ENCODE measurements at regions not wholly inside any gene's neighbourhood (a gene's known extent, or its start where the extent isn't known, plus 50 kb on each side); places are given as distances from the start of the nearest gene placed in this dataset.
A peak's percentile ranks its signal among the peaks of the same experiment; 100 is the strongest.

GRCh38 chr10:78313636-78314035 is 280.0 kb downstream of the RPS24 start:
- H3K4me3 ChIP-seq = no peak overlapping the region
- intact Hi-C loops (cut with DNase I; ENCODE audit: low total_unique reads) (loop anchor here (5.0 kb wide), 1 partner anchor 894 kb away; no protein-coding TSS in a partner anchor), in situ Hi-C loops (cut with MboI; ENCODE audit: low sequenced_read_pairs in 4 of 4) (loop anchor here in 3 of 4 donors (25.0 kb wide), 2 partner anchors 251 to 276 kb away; partner anchors contain the start of genes POLR3A (in 2 of the 3) and RPS24 (in 2 of the 3))
- ATAC-seq = no peak
- no peaks in the 10 kb centered on the region for H3K27me3 ChIP-seq
- no peak for DNase-seq
- H3K27ac ChIP-seq = no peak overlapping the region
- no peaks in the 10 kb centered on the region for H3K36me3 ChIP-seq
- no peaks in the 10 kb centered on the region for H3K9me3 ChIP-seq
- TF ChIP-seq CTCF (IDR thresholded peaks at IDR 0.05 in 4 of 5, conservative IDR thresholded peaks at IDR 0.05 in 1 of 5) = no peak
- TF ChIP-seq POLR2A (IDR thresholded peaks at IDR 0.05) = no peak
- peaks cover 7 to 9% of the 10 kb centered on the region in 2 donors for H3K4me1 ChIP-seq

- no peak overlapping the region for H3K27ac ChIP-seq
- DNase-seq (no peak), ATAC-seq (no peak)
- in situ Hi-C loops (cut with MboI; ENCODE audit: low sequenced_read_pairs in 4 of 4) = loop anchor here in 3 of 4 donors (25.0 kb wide), 2 partner anchors 252 to 277 kb away; partner anchors contain the start of genes POLR3A (in 2 of the 3) and RPS24 (in 2 of the 3)
- intact Hi-C loops (cut with DNase I; ENCODE audit: low total_unique reads) = loop anchor here (5.0 kb wide), 1 partner anchor 893 kb away; no protein-coding TSS in a partner anchor
- H3K9me3 ChIP-seq = no peaks in the 10 kb centered on the region
- H3K27me3 ChIP-seq = no peaks in the 10 kb centered on the region
- peaks cover 7 to 9% of the 10 kb centered on the region in 2 donors for H3K4me1 ChIP-seq
- H3K4me3 ChIP-seq = no peak overlapping the region
- TF ChIP-seq POLR2A (IDR thresholded peaks at IDR 0.05) (no peak), CTCF (IDR thresholded peaks at IDR 0.05 in 4 of 5, conservative IDR thresholded peaks at IDR 0.05 in 1 of 5) (no peak)
- H3K36me3 ChIP-seq = no peaks in the 10 kb centered on the region
Measured at GRCh38 chr10:78314651-78315050, 281.0 kb downstream of the RPS24 start.

- in situ Hi-C loops (cut with MboI; ENCODE audit: low sequenced_read_pairs in 4 of 4) = loop anchor here in 3 of 4 donors (25.0 kb wide), 2 partner anchors 254 to 279 kb away; partner anchors contain the start of genes POLR3A (in 2 of the 3) and RPS24 (in 2 of the 3)
- H3K36me3 ChIP-seq = no peaks in the 10 kb centered on the region
- TF ChIP-seq CTCF (IDR thresholded peaks at IDR 0.05 in 4 of 5, conservative IDR thresholded peaks at IDR 0.05 in 1 of 5) = no peak
- TF ChIP-seq POLR2A (IDR thresholded peaks at IDR 0.05) = no peak
Measured at GRCh38 chr10:78316451-78316931, 282.8 kb downstream of the RPS24 start.

GRCh38 chr10:78318305-78318704 is 284.6 kb downstream of the RPS24 start:
- DNase-seq = no peak

More at GRCh38 chr10:78316451-78316931, 282.8 kb downstream of the RPS24 start:
- no peaks in the 10 kb centered on the region for H3K27me3 ChIP-seq
- no peak for DNase-seq
- H3K27ac ChIP-seq = peak overlapping the region in 1 of 4 donors; percentile 12
- peak; percentile 37 to 52 for ATAC-seq
- H3K4me3 ChIP-seq = no peak overlapping the region
- H3K9me3 ChIP-seq = no peaks in the 10 kb centered on the region
- H3K4me1 ChIP-seq = peaks cover 7 to 9% of the 10 kb centered on the region in 2 donors
- intact Hi-C loops (cut with DNase I; ENCODE audit: low total_unique reads) = no loop called here

More at GRCh38 chr10:78318305-78318704, 284.6 kb downstream of the RPS24 start:
- no peak for TF ChIP-seq POLR2A (IDR thresholded peaks at IDR 0.05)
- TF ChIP-seq CTCF (IDR thresholded peaks at IDR 0.05 in 4 of 5, conservative IDR thresholded peaks at IDR 0.05 in 1 of 5) = no peak
- Histone ChIP-seq H3K27ac (no peak overlapping the region), H3K4me1 (peaks cover 7 to 9% of the 10 kb centered on the region in 2 donors), H3K36me3 (no peaks in the 10 kb centered on the region), H3K4me3 (no peak overlapping the region), H3K27me3 (no peaks in the 10 kb centered on the region), H3K9me3 (no peaks in the 10 kb centered on the region)
- ATAC-seq = peak; percentile 57 to 71
- in situ Hi-C loops (cut with MboI; ENCODE audit: low sequenced_read_pairs in 4 of 4) = loop anchor here in 3 of 4 donors (25.0 kb wide), 2 partner anchors 256 to 281 kb away; partner anchors contain the start of genes POLR3A (in 2 of the 3) and RPS24 (in 2 of the 3)
- intact Hi-C loops (cut with DNase I; ENCODE audit: low total_unique reads) = no loop called here

All from gastrocnemius medialis (tissue), 4 donors.